ENCODE measurements at regions not wholly inside any gene's neighbourhood (a gene's known extent, or its start where the extent isn't known, plus 50 kb on each side); places are given as distances from the start of the nearest gene placed in this dataset.
A peak's percentile ranks its signal among the peaks of the same experiment; 100 is the strongest.

- Histone ChIP-seq H3K36me3 (ENCODE audit: control insufficient read depth, insufficient read depth, low read length) (no peaks in the 10 kb centered on the region), H3K4me1 (ENCODE audit: control insufficient read depth, insufficient read depth, low read length) (peaks cover 24% of the 10 kb centered on the region), H3K4me3 (ENCODE audit: low read depth, low read length) (no peak overlapping the region), H3K27me3 (ENCODE audit: control insufficient read depth, insufficient read depth, low read length) (no peaks in the 10 kb centered on the region), H3K27ac (ENCODE audit: low read depth, low read length) (no peak overlapping the region), H3K9me3 (ENCODE audit: control insufficient read depth, insufficient read depth, low read length) (no peaks in the 10 kb centered on the region)
- peak in 1 of 6 donors; percentile 85 for DNase-seq (ENCODE audit: low read depth in 4 of 6, low spot score in 6 of 6)
- 50% methylated on average over 2 of the region's 7 CpGs for WGBS (ENCODE audit: insufficient coverage)
Measured at GRCh38 chr11:47914743-47915142, 65.6 kb upstream of the PTPRJ start.

- peaks cover 24% of the 10 kb centered on the region for H3K4me1 ChIP-seq (ENCODE audit: control insufficient read depth, insufficient read depth, low read length)
- 83% methylated on average over 1 of the region's 8 CpGs for WGBS (ENCODE audit: insufficient coverage)
- H3K4me3 ChIP-seq (ENCODE audit: low read depth, low read length) = no peak overlapping the region
- no peak overlapping the region for H3K27ac ChIP-seq (ENCODE audit: low read depth, low read length)
- no peaks in the 10 kb centered on the region for H3K27me3 ChIP-seq (ENCODE audit: control insufficient read depth, insufficient read depth, low read length)
- no peak for DNase-seq (ENCODE audit: low read depth in 4 of 6, low spot score in 6 of 6)
- H3K36me3 ChIP-seq (ENCODE audit: control insufficient read depth, insufficient read depth, low read length) = no peaks in the 10 kb centered on the region
- no peaks in the 10 kb centered on the region for H3K9me3 ChIP-seq (ENCODE audit: control insufficient read depth, insufficient read depth, low read length)
Measured at GRCh38 chr11:47913529-47914244, 65.5 kb upstream of the NUP160 start.

GRCh38 chr11:47912843-47913437 is 64.8 kb upstream of the NUP160 start:
- H3K4me3 ChIP-seq (ENCODE audit: low read depth, low read length) = no peak overlapping the region
- H3K9me3 ChIP-seq (ENCODE audit: control insufficient read depth, insufficient read depth, low read length) = no peaks in the 10 kb centered on the region
- H3K27ac ChIP-seq (ENCODE audit: low read depth, low read length) = no peak overlapping the region
- H3K27me3 ChIP-seq (ENCODE audit: control insufficient read depth, insufficient read depth, low read length) = no peaks in the 10 kb centered on the region
- no peak for DNase-seq (ENCODE audit: low read depth in 4 of 6, low spot score in 6 of 6)
- WGBS (ENCODE audit: insufficient coverage) = no CpG with 5 or more reads among the region's 6 CpGs
- H3K4me1 ChIP-seq (ENCODE audit: control insufficient read depth, insufficient read depth, low read length) = peaks cover 19% of the 10 kb centered on the region
- no peaks in the 10 kb centered on the region for H3K36me3 ChIP-seq (ENCODE audit: control insufficient read depth, insufficient read depth, low read length)

- Histone ChIP-seq H3K9me3 (ENCODE audit: control insufficient read depth, insufficient read depth, low read length) (no peaks in the 10 kb centered on the region), H3K4me3 (ENCODE audit: low read depth, low read length) (no peak overlapping the region), H3K36me3 (ENCODE audit: control insufficient read depth, insufficient read depth, low read length) (no peaks in the 10 kb centered on the region), H3K27ac (ENCODE audit: low read depth, low read length) (no peak overlapping the region), H3K4me1 (ENCODE audit: control insufficient read depth, insufficient read depth, low read length) (peaks cover 7% of the 10 kb centered on the region), H3K27me3 (ENCODE audit: control insufficient read depth, insufficient read depth, low read length) (no peaks in the 10 kb centered on the region)
- no peak for DNase-seq (ENCODE audit: low read depth in 4 of 6, low spot score in 6 of 6)
- WGBS (ENCODE audit: insufficient coverage) = 100% methylated on average over 1 of the region's 4 CpGs
Measured at GRCh38 chr11:47911149-47911548, 63.0 kb upstream of the NUP160 start.

GRCh38 chr11:47908198-47908597 is 60.0 kb upstream of the NUP160 start:
- no peak for DNase-seq (ENCODE audit: low read depth in 4 of 6, low spot score in 6 of 6)
- no peak overlapping the region for H3K27ac ChIP-seq (ENCODE audit: low read depth, low read length)
- no peaks in the 10 kb centered on the region for H3K27me3 ChIP-seq (ENCODE audit: control insufficient read depth, insufficient read depth, low read length)
- WGBS (ENCODE audit: insufficient coverage) = 100% methylated on average over 1 of the region's 5 CpGs
- H3K36me3 ChIP-seq (ENCODE audit: control insufficient read depth, insufficient read depth, low read length) = no peaks in the 10 kb centered on the region
- no peaks in the 10 kb centered on the region for H3K4me1 ChIP-seq (ENCODE audit: control insufficient read depth, insufficient read depth, low read length)
- no peak overlapping the region for H3K4me3 ChIP-seq (ENCODE audit: low read depth, low read length)
- no peaks in the 10 kb centered on the region for H3K9me3 ChIP-seq (ENCODE audit: control insufficient read depth, insufficient read depth, low read length)

GRCh38 chr11:47907499-47907898 is 59.3 kb upstream of the NUP160 start:
- Histone ChIP-seq H3K27ac (ENCODE audit: low read depth, low read length) (no peak overlapping the region), H3K27me3 (ENCODE audit: control insufficient read depth, insufficient read depth, low read length) (no peaks in the 10 kb centered on the region), H3K4me1 (ENCODE audit: control insufficient read depth, insufficient read depth, low read length) (no peaks in the 10 kb centered on the region), H3K9me3 (ENCODE audit: control insufficient read depth, insufficient read depth, low read length) (no peaks in the 10 kb centered on the region), H3K36me3 (ENCODE audit: control insufficient read depth, insufficient read depth, low read length) (no peaks in the 10 kb centered on the region), H3K4me3 (ENCODE audit: low read depth, low read length) (no peak overlapping the region)
- WGBS (ENCODE audit: insufficient coverage) = 83% methylated on average over 2 of the region's 5 CpGs
- no peak for DNase-seq (ENCODE audit: low read depth in 4 of 6, low spot score in 6 of 6)

- H3K4me1 ChIP-seq (ENCODE audit: control insufficient read depth, insufficient read depth, low read length) = no peaks in the 10 kb centered on the region
- no peak for DNase-seq (ENCODE audit: low read depth in 4 of 6, low spot score in 6 of 6)
- 83% methylated on average over 5 of the region's 6 CpGs for WGBS (ENCODE audit: insufficient coverage)
- no peaks in the 10 kb centered on the region for H3K9me3 ChIP-seq (ENCODE audit: control insufficient read depth, insufficient read depth, low read length)
- no peak overlapping the region for H3K27ac ChIP-seq (ENCODE audit: low read depth, low read length)
- H3K36me3 ChIP-seq (ENCODE audit: control insufficient read depth, insufficient read depth, low read length) = no peaks in the 10 kb centered on the region
- H3K27me3 ChIP-seq (ENCODE audit: control insufficient read depth, insufficient read depth, low read length) = no peaks in the 10 kb centered on the region
- H3K4me3 ChIP-seq (ENCODE audit: low read depth, low read length) = no peak overlapping the region
Measured at GRCh38 chr11:47906066-47906465, 57.9 kb upstream of the NUP160 start.

GRCh38 chr11:47905358-47906059 is 57.4 kb upstream of the NUP160 start:
- WGBS (ENCODE audit: insufficient coverage) = 96% methylated on average over 20 of the region's 22 CpGs
- Histone ChIP-seq H3K4me3 (ENCODE audit: low read depth, low read length) (no peak overlapping the region), H3K9me3 (ENCODE audit: control insufficient read depth, insufficient read depth, low read length) (no peaks in the 10 kb centered on the region), H3K4me1 (ENCODE audit: control insufficient read depth, insufficient read depth, low read length) (no peaks in the 10 kb centered on the region), H3K27ac (ENCODE audit: low read depth, low read length) (no peak overlapping the region), H3K36me3 (ENCODE audit: control insufficient read depth, insufficient read depth, low read length) (no peaks in the 10 kb centered on the region), H3K27me3 (ENCODE audit: control insufficient read depth, insufficient read depth, low read length) (no peaks in the 10 kb centered on the region)
- no peak for DNase-seq (ENCODE audit: low read depth in 4 of 6, low spot score in 6 of 6)

GRCh38 chr11:47904808-47905207 is 56.7 kb upstream of the NUP160 start:
- H3K9me3 ChIP-seq (ENCODE audit: control insufficient read depth, insufficient read depth, low read length) = no peaks in the 10 kb centered on the region
- H3K4me1 ChIP-seq (ENCODE audit: control insufficient read depth, insufficient read depth, low read length) = no peaks in the 10 kb centered on the region
- no peak overlapping the region for H3K27ac ChIP-seq (ENCODE audit: low read depth, low read length)
- DNase-seq (ENCODE audit: low read depth in 4 of 6, low spot score in 6 of 6) = no peak
- no peak overlapping the region for H3K4me3 ChIP-seq (ENCODE audit: low read depth, low read length)
- no peaks in the 10 kb centered on the region for H3K36me3 ChIP-seq (ENCODE audit: control insufficient read depth, insufficient read depth, low read length)
- 98% methylated on average over 7 of the region's 9 CpGs for WGBS (ENCODE audit: insufficient coverage)
- no peaks in the 10 kb centered on the region for H3K27me3 ChIP-seq (ENCODE audit: control insufficient read depth, insufficient read depth, low read length)

- H3K36me3 ChIP-seq (ENCODE audit: control insufficient read depth, insufficient read depth, low read length) = no peaks in the 10 kb centered on the region
- no peak for DNase-seq (ENCODE audit: low read depth in 4 of 6, low spot score in 6 of 6)
- no peaks in the 10 kb centered on the region for H3K4me1 ChIP-seq (ENCODE audit: control insufficient read depth, insufficient read depth, low read length)
- H3K4me3 ChIP-seq (ENCODE audit: low read depth, low read length) = no peak overlapping the region
- no CpG with 5 or more reads among the region's 3 CpGs for WGBS (ENCODE audit: insufficient coverage)
- no peaks in the 10 kb centered on the region for H3K27me3 ChIP-seq (ENCODE audit: control insufficient read depth, insufficient read depth, low read length)
- no peak overlapping the region for H3K27ac ChIP-seq (ENCODE audit: low read depth, low read length)
- no peaks in the 10 kb centered on the region for H3K9me3 ChIP-seq (ENCODE audit: control insufficient read depth, insufficient read depth, low read length)
Measured at GRCh38 chr11:47904048-47904447, 55.9 kb upstream of the NUP160 start.

Measured in spinal cord (tissue), 9 donors.